ENCODE measurements at regions not wholly inside any gene's neighbourhood (a gene's known extent, or its start where the extent isn't known, plus 50 kb on each side); places are given as distances from the start of the nearest gene placed in this dataset.

DNA sequence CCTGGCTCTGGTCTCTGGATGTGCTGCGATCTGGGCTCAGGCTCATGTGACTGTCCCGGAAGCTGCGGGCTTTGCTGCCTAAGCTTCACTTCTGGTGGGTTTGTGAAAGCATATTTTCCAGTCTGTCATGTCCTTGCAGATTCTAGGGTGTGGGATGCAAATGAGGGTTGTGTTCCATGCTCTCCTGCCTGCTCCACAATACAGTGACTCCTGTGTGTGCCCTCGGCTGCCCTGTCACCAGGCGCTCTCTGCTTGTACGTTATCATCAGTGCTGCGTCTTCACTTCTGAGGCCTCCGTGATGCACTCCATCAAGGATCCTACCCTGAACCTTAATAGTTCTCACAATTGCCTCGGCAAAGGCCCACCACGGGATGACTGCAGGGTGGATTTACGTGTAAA lies 84.2 kb downstream of the TTLL2 start:
- Histone ChIP-seq H3K4me1 (no peaks in the 10 kb centered on the region), H3K9me3 (no peaks in the 10 kb centered on the region), H3K4me3 (no peak overlapping the region), H3K27ac (no peak overlapping the region), H3K36me3 (no peaks in the 10 kb centered on the region), H3K27me3 (peaks cover 23% of the 10 kb centered on the region)
- ATAC-seq = no peak
- 85 to 93% methylated on average over 5 to 9 of the region's 11 CpGs for WGBS, 2 donors (ENCODE audit: low coverage in 1 of 2)
- no peak for TF ChIP-seq POLR2AphosphoS5 (IDR thresholded peaks at IDR 0.05)
- TF ChIP-seq EP300 (IDR thresholded peaks at IDR 0.05) = no peak
- TF ChIP-seq, protein P1, sequence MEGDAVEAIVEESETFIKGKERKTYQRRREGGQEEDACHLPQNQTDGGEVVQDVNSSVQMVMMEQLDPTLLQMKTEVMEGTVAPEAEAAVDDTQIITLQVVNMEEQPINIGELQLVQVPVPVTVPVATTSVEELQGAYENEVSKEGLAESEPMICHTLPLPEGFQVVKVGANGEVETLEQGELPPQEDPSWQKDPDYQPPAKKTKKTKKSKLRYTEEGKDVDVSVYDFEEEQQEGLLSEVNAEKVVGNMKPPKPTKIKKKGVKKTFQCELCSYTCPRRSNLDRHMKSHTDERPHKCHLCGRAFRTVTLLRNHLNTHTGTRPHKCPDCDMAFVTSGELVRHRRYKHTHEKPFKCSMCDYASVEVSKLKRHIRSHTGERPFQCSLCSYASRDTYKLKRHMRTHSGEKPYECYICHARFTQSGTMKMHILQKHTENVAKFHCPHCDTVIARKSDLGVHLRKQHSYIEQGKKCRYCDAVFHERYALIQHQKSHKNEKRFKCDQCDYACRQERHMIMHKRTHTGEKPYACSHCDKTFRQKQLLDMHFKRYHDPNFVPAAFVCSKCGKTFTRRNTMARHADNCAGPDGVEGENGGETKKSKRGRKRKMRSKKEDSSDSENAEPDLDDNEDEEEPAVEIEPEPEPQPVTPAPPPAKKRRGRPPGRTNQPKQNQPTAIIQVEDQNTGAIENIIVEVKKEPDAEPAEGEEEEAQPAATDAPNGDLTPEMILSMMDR (IDR thresholded peaks at IDR 0.05) = no peak
- TF ChIP-seq POLR2A (IDR thresholded peaks at IDR 0.05) = no peak

GRCh38 chr6:167409694-167410093 lies 84.8 kb downstream of the TTLL2 start:
- Histone ChIP-seq H3K27me3 (peaks cover 18% of the 10 kb centered on the region), H3K4me1 (no peaks in the 10 kb centered on the region), H3K4me3 (no peak overlapping the region), H3K36me3 (no peaks in the 10 kb centered on the region), H3K27ac (no peak overlapping the region), H3K9me3 (no peaks in the 10 kb centered on the region)
- 74 to 80% methylated on average over 2 to 3 of the region's 6 CpGs for WGBS, 2 donors (ENCODE audit: low coverage in 1 of 2)
- TF ChIP-seq POLR2A (IDR thresholded peaks at IDR 0.05) (no peak), EP300 (IDR thresholded peaks at IDR 0.05) (no peak), POLR2AphosphoS5 (IDR thresholded peaks at IDR 0.05) (no peak)
- TF ChIP-seq, protein P1 (IDR thresholded peaks at IDR 0.05) = no peak
- ATAC-seq = no peak

DNA sequence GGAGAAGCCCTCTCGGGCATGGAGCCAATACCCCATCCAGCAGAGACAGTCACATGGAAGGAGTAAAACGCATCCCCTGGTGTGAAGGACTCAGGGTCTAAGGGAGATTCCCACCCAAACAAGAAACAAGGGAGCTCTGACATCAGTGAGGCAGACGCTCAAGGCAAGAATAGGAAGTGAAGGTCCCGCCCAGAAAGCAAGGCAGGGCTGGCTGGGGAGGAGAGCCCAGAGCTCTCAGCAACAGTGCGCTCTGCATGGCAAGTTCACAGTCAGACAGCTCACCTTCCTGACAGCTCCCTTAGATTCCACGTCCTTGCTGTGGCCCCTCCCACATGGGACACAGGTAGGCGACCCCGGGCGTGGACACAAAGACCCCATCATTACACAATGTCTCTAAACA lies 85.6 kb downstream of the TTLL2 start:
- H3K9me3 ChIP-seq = no peaks in the 10 kb centered on the region
- no peak overlapping the region for H3K27ac ChIP-seq
- H3K4me1 ChIP-seq = no peaks in the 10 kb centered on the region
- H3K4me3 ChIP-seq = no peak overlapping the region
- H3K36me3 ChIP-seq = no peaks in the 10 kb centered on the region
- 64 to 77% methylated on average over 3 to 6 of the region's 9 CpGs for WGBS, 2 donors (ENCODE audit: low coverage in 1 of 2)
- peaks cover 13% of the 10 kb centered on the region for H3K27me3 ChIP-seq
- no peak for TF ChIP-seq POLR2AphosphoS5 (IDR thresholded peaks at IDR 0.05)
- TF ChIP-seq, protein P1 (IDR thresholded peaks at IDR 0.05) = no peak
- ATAC-seq = no peak

GRCh38 chr6:167412506-167412905 lies 87.6 kb downstream of the TTLL2 start:
- H3K4me1 ChIP-seq = no peaks in the 10 kb centered on the region
- H3K4me3 ChIP-seq = no peak overlapping the region
- ATAC-seq = no peak
- H3K36me3 ChIP-seq = no peaks in the 10 kb centered on the region
- 62 to 70% methylated on average over 5 of the region's 5 CpGs for WGBS, 2 donors (ENCODE audit: low coverage in 1 of 2)
- H3K27ac ChIP-seq = no peak overlapping the region
- H3K9me3 ChIP-seq = no peaks in the 10 kb centered on the region
- H3K27me3 ChIP-seq = peaks cover 5% of the 10 kb centered on the region
- TF ChIP-seq POLR2AphosphoS5 (IDR thresholded peaks at IDR 0.05) (no peak), EP300 (IDR thresholded peaks at IDR 0.05) (no peak), POLR2A (IDR thresholded peaks at IDR 0.05) (no peak)
- TF ChIP-seq, protein P1 (IDR thresholded peaks at IDR 0.05) = no peak

- H3K36me3 ChIP-seq = no peaks in the 10 kb centered on the region
- TF ChIP-seq, protein P1 (IDR thresholded peaks at IDR 0.05) = no peak
- TF ChIP-seq POLR2AphosphoS5 (IDR thresholded peaks at IDR 0.05) (no peak), EP300 (IDR thresholded peaks at IDR 0.05) (no peak), POLR2A (IDR thresholded peaks at IDR 0.05) (no peak)
- peaks cover 11% of the 10 kb centered on the region for H3K27me3 ChIP-seq
- no peaks in the 10 kb centered on the region for H3K4me1 ChIP-seq
- no peak overlapping the region for H3K4me3 ChIP-seq
- no peaks in the 10 kb centered on the region for H3K9me3 ChIP-seq
- ATAC-seq = no peak
- no peak overlapping the region for H3K27ac ChIP-seq
- 80% methylated on average over 1 of the region's 18 CpGs; no CpG with 5 or more reads in 1 of the 2 donors for WGBS, 2 donors (ENCODE audit: low coverage in 1 of 2)
These were observed 90.6 kb downstream of the TTLL2 start for GRCh38 chr6:167415441-167415961.
